ENCODE measurements at regions not wholly inside any gene's neighbourhood (a gene's known extent, or its start where the extent isn't known, plus 50 kb on each side); places are given as distances from the start of the nearest gene placed in this dataset.
"Not testable (repeated sequence)": the region's sequence is repeated elsewhere in the genome, so short reads cannot be mapped to it uniquely, and the experiment has no call there.

GRCh38 chr10:119996944-119997343 is 104.4 kb downstream of the SEC23IP start:
- no peak for DNase-seq (ENCODE audit: low read depth in 2 of 2)

DNA sequence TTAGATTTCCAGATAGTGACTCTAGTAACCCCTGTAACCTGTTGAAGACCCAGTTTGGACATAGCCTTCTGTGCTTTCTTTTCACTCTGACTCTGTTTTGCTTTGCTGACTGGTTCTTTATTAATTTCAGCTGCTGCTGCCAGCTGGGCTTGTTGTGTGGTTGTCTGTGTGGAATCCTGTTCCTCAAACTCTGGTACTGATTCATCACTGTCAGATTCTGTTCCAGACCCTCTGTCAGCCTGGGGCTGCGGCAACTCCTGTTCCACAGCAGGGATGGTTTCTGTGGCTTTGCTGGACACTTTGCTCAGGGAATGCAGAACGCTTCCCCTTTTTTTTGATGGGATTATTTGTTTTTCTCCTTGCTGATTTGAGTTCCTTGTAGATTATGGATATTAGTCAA is 104.9 kb downstream of the SEC23IP start:
- no peak for DNase-seq (ENCODE audit: low read depth in 2 of 2)

DNA sequence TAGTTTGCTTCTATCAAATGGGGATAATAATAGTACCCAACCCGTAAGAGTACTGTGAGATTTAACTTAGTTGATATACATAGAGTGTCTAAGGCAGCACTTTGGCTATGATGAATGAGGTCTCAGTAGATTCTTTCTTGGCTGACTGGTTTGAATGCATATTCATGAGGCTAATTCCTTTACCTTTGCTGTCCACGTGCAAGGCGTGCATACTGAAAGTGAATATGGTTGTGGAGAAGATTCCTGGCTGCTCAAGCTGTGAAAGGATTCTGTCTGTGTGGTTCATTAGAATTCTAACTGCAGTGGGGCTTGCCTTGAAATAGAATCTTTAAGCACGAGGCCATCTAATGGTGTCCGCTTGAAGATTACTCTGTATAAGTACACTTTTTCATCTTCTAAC is 110.3 kb downstream of the SEC23IP start:
- no peak for DNase-seq (ENCODE audit: low read depth in 2 of 2)

DNA sequence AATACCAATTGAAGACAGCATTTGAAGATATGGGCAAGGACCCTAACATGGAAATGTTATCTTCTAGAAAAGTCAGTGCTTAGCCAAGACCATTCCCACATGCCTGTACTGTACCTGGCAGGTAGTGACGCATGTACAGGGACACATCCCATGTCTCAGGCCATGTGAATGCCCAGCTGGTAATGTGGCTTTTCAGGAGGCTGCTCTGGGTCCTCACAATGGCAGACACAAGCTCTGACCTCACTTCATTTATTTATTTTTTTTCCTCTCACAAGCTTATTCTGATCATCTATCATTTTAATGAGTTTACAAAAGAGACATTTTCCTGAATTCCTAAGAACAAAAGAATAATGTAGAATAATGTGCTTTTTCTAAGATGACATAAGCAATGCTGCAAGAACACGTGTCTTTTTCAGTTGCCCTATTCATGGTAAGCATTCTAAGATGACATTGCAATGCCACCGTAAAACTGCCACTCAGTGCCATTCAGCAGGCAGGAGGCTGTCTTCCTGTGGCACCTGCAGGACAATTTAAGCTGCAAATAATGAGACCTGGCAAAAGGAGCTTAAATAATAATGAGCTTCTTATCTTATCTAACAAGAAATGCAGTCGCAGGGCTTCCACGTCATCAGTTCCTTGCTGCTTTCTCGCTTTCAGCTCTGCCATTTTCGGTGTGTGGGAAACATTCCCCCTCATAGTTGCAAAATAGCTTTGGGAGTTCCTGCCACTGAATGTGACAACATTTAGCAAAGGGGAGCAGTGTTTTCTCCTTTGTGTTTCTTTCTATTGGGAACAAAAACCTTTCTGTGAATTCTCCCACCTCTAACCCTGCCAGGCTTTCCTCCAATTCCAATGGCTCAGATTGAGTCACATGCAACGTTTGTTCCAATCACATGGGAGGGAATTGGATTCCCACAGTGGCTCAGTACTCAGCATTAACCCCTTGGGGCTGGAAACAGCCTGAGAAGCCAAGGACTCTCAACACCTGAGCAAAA is 113.0 kb downstream of the SEC23IP start:
- DNase-seq (ENCODE audit: low read depth in 2 of 2) = no peak

- DNase-seq (ENCODE audit: low read depth in 2 of 2) = no peak
Measured at GRCh38 chr10:120007261-120007660, 114.7 kb downstream of the SEC23IP start.

DNA sequence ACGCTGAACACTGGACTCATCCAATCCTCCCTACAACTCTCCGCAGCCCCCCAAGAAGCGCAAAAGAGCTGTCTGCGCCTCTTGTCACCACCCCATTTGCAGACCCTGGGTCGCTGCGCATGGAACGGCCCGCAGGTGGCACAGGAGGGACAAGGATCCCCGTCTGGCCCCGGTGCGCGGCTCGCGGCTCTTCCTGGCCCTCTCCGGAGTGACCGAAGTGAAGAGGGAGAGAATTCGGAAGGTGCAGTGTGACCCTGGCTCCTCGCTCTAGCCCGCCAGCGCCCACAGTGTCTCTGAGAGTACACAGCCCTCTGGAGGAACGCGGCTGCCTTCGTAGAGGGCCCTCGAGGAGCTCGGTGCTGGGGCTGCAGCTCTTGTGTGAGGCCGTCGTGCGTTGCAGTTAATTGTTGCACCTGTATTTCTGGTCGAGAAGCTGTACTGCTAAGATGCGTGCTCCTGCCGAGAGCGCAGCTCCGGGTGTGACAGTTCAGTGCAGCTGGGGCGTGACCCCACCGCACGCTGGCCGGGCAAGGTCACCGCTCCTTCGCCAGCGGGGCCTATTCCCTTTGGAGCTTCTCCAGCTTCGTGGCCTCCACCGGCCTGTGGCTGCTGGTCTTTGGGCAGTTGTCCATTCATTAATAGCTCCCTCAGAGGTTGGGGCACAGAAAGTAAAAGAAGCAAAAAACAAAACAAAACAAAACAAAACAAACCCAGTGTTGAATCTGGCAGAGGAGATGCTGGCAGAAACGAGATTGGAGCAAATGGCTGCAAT is 119.0 kb downstream of the SEC23IP start:
- DNase-seq (ENCODE audit: low read depth in 2 of 2) = no peak

DNA sequence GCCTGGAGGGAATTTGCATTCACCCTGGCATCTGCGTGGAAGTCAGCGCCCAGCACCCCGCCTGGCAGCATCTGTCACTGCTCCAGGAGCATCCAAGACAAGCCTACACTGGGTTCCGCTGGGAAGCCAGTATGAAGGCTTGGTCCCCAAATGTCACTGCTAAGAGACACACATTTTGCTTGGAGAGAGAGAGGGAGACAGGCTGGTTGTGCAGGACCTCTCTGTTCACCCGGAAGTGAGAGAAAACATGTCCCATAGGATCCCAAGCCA is 119.5 kb downstream of the SEC23IP start:
- no peak for DNase-seq (ENCODE audit: low read depth in 2 of 2)

- DNase-seq (ENCODE audit: low read depth in 2 of 2) = no peak
Measured at GRCh38 chr10:120012566-120012965, 120.0 kb downstream of the SEC23IP start.

- no peak for DNase-seq (ENCODE audit: low read depth in 2 of 2)
Measured at GRCh38 chr10:120014031-120014430, 121.5 kb downstream of the SEC23IP start.

- no peak for DNase-seq (ENCODE audit: low read depth in 2 of 2)
Measured at GRCh38 chr10:120015064-120015463, 122.5 kb downstream of the SEC23IP start.

DNA sequence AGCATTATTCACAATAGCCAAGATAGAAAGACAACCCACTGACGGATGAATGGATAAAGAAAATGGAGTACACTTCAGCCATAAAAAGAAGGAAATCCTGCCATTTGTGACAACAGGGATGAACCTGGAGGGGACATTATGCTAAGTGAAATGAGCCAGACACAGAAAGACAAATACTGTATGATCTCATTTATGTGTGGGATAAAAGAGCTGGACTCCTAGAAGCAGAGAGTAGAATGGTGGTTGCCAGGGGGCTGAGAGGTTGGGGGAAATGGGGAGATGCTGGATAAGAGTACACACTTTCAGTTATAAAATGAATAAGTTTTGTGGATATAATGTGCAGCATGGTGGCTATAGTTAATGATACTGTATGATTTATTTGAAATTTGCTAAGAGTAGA is 124.4 kb downstream of the SEC23IP start:
- no peak for DNase-seq (ENCODE audit: low read depth in 2 of 2)

- DNase-seq (ENCODE audit: low read depth in 2 of 2) = no peak
Measured at GRCh38 chr10:120017733-120018417, 125.3 kb downstream of the SEC23IP start.

GRCh38 chr10:120018695-120019094 is 126.2 kb downstream of the SEC23IP start:
- DNase-seq (ENCODE audit: low read depth in 2 of 2) = no peak

DNA sequence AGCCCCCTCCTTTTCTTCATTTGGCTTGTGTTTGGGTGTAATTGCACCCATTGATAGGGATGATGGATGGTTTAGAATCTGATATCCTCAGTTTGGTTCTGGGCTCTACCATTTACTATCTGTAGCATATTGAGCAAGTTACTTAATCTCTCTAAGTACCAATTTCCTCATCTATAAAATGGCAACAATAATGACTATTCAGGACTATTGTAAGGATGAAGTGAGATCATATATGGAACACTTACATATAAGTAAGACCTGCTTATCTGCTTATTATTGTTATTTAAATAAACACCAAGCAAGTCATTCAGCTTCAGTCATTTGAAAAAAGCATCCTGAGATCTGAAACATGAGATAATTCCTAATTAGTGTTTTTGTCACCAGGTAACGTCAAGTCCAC is 127.0 kb downstream of the SEC23IP start:
- no peak for DNase-seq (ENCODE audit: low read depth in 2 of 2)

GRCh38 chr10:120022357-120022756 is 129.8 kb downstream of the SEC23IP start:
- DNase-seq (ENCODE audit: low read depth in 2 of 2) = no peak

DNA sequence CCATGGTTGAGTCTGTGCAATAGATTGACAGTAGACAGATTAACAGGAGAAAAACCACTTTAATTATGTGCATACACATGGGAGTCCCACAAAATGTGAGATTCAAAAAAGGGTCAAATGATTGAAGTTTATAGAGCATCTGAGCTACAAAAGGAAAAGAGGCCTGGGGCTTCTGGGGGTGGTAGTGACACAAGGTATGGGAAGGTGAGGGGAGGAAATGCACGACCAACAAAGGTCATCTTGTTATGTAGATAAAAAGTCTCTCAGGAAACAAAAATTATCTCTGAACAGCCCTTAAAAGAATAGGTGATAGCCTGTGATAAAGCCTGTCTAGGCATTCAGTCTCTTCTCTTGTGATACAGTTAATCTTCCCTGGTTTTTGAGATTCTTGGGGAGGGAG is 141.7 kb downstream of the SEC23IP start:
- DNase-seq (ENCODE audit: low read depth in 2 of 2) = no peak

DNA sequence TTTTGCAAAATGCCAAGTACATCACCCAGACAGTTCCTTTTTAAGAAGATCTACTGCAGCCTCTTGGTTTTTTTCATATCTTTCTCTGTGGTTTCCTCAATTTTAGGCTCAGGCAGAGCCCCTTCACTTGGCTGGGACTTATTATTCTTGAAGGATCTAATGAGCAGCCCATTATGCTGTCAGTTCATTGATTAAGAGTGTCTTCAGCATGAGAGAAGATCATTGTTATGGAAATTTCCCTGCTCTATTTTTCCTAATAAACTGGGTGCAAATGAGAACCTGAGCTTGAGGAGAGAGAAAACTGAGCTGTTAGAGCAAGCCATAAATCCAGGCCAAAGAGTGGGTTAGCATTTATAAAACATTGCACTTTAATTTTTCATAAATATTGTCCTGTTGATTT is 146.5 kb downstream of the SEC23IP start:
- no peak for DNase-seq (ENCODE audit: low read depth in 2 of 2)

GRCh38 chr10:120039826-120040225 is 147.3 kb downstream of the SEC23IP start:
- DNase-seq (ENCODE audit: low read depth in 2 of 2) = no peak

DNA sequence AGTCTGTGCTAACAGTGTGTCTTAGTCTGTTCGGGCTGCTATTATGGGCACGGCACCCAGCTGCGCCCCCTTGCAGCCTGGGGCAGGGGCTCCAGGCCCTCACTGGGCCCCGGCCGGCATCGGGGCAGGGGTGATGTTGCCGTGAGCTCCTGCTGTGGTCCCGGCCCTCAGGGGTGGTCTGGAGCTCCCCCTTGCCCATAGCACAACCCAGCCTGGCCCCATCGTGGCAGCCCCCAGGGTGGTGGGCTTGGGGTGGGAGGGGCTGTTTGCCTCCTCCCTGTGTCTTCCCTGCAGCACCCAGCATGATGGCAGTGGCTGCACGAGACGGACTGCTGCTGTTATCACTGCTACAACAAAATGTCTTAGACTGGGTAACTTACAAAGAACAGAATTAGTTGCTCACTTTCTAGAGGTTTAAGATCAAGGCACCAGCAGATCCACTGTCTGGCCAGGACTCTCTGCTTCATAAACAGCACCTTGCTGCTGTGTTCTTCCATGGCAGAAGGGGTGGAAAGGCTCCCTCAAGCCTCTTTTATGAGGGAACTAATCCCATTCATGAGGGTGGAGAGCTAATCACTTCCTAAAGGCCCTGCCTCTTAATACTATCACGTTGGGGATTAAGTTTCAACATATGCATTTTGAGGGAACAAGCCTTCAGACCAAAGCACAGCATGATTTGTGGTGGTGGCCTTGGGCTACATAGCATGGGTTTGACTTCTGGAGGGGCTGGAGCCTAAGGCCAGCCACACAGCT is 149.5 kb downstream of the SEC23IP start:
- DNase-seq (ENCODE audit: low read depth in 2 of 2) = no peak

DNA sequence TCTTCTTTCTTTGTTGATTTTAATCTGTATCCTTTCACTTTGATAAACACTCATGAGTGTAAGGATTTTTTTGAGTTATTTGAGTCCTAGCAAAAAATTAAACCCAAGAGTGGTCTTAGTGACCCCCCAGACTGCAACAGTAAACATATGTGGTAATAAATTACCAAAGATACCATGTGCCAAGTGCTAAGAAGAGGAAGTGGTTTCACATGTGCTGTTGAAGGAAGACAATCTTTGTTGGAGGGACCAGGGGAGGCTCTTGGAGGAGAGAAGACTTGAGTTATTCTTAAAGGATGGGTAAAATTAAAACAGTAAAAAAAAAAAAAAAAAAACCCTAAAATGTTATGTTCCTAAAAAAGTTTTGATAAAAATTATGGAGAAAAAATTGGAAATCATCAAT is 150.2 kb downstream of the SEC23IP start:
- DNase-seq (ENCODE audit: low read depth in 2 of 2) = no peak

GRCh38 chr10:120047373-120047772 is 154.8 kb downstream of the SEC23IP start:
- not testable (repeated sequence) for DNase-seq (ENCODE audit: low read depth in 2 of 2)

DNA sequence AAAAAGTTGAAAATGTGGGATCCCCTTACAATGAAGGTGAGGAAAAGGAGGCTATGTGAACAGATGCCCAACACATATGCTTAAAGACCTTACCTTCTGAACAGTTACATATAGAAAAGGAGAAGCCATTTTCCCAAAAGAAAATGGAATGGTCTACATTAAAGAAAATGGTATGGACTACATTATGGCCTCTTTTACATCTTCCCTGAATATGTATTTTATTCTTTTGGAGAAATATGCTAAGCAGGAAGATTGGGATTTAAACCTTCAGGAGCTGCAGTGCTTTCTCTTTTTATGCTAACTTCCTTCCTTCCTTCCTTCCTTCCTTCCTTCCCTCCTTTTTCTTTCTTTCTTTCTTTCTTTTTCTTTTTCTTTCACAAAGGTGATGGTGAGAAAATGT is 155.4 kb downstream of the SEC23IP start:
- DNase-seq (ENCODE audit: low read depth in 2 of 2) = no peak
